Activated T-cell treated with anti-CD3 and anti-CD28 coated beads, Interleukin-2, amount 50 U/mL, for 72 hours (primary cell): ENCODE measurements at regions not wholly inside any gene's neighbourhood (a gene's known extent, or its start where the extent isn't known, plus 50 kb on each side); places are given as distances from the start of the nearest gene placed in this dataset.
A peak's percentile ranks its signal among the peaks of the same experiment; 100 is the strongest.

Experiments used
- ATAC-seq, 2 donors: fragments of 150-1000 bp; cut with Tn5 transposase; replicated peaks in 1 of 2; 2 replicates each; pipeline ENCODE4 v1.10.0; 2021; ENCODE audit warnings: moderate library complexity in 2 of 2, mild to moderate bottlenecking in 1 of 2
- DNase-seq, 2 donors: peaks; one replicate each; pipeline ENCODE4 v3.0.0; 2021 to 2022; ENCODE audit warnings: mixed read lengths in 1 of 2
- H3K27ac Mint-ChIP-seq: one replicate; pipeline ENCODE4 v1.8.0; 2022; ENCODE audit warnings: mild to moderate bottlenecking, moderate library complexity, mixed read lengths
- H3K27me3 Mint-ChIP-seq: one replicate; pipeline ENCODE4 v1.8.0; 2022; ENCODE audit warnings: low read depth, mixed read lengths
- H3K36me3 Mint-ChIP-seq, 2 donors: one replicate each; pipeline ENCODE4 v1.8.0; 2022; ENCODE audit warnings: mixed read lengths in 2 of 2, mild to moderate bottlenecking in 1 of 2; ENCODE audit not compliant: insufficient read depth in 2 of 2
- H3K4me1 Mint-ChIP-seq: one replicate; pipeline ENCODE4 v1.8.0; 2022; ENCODE audit warnings: low read depth, mixed read lengths
- H3K4me3 Mint-ChIP-seq, 2 donors: one replicate each; pipeline ENCODE4 v1.8.0; 2022; ENCODE audit warnings: mild to moderate bottlenecking in 2 of 2, mixed read lengths in 2 of 2, moderate library complexity in 2 of 2
- H3K9me3 Mint-ChIP-seq, 2 donors: one replicate each; pipeline ENCODE4 v1.8.0; 2022; ENCODE audit warnings: mixed read lengths in 2 of 2

DNA sequence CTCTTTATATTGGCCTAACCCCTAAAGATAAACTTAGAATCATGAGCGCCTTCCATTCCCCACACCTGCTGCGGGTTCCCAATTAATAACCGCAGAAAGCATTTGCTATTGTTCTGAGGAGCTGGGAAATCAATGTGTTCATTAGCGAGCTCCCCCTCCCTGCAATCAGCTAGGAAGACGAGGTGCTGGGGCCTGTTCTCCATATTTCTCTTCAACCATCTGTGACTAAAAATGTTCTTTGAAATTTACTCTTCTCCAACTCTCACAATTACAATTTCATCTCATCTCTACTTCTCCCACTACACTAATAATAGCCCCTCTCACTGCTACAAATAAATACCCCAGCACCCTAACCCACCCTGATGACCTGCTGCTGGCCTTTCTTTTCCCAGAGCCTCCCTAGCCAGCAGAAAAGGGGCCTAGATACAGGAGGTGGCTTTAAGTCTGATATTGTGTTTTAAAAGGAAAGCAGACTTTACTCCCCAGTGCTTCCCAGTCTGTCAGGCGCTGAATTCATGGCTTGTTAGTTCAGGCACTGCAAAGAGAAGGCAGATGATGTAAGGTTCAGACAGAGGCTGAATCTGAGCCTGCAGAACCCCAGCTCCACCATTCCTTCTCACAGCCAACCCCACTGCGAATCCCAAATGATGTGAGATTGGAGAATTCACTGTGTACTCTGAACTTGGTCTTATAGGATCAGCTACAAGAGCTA lies 477.5 kb upstream of the DAB1 start:
- DNase-seq (no peak), ATAC-seq (no peak)
- H3K27me3 Mint-ChIP-seq, result no peaks in the 10 kb centered on the region
- no peaks in the 10 kb centered on the region for H3K9me3 Mint-ChIP-seq
- H3K36me3 Mint-ChIP-seq, result no peaks in the 10 kb centered on the region
- no peak overlapping the region for H3K27ac Mint-ChIP-seq
- no peaks in the 10 kb centered on the region for H3K4me1 Mint-ChIP-seq
- no peak overlapping the region for H3K4me3 Mint-ChIP-seq

DNA sequence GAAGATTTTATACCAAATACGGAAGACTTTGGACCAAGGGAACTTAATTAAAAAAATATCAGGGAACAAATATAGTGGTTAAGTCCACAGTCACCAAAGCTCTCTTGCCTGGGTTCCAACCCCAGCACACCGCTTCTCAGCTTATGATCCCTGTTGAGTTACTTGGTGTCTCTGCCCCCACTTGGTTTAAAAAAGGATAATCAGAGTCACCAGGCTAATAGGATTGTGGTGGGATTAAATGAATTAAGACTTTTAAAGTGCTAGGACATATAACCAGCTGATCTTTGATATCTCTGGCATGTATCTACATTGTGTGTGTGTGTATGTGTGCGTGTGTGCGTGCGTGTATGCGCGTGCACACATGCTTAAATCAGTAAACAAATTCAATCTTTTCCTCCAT lies 474.7 kb upstream of the DAB1 start:
- no peak for DNase-seq
- ATAC-seq, result no peak
- H3K4me3 Mint-ChIP-seq, result no peak overlapping the region
- no peaks in the 10 kb centered on the region for H3K27me3 Mint-ChIP-seq
- H3K9me3 Mint-ChIP-seq, result no peaks in the 10 kb centered on the region
- no peak overlapping the region for H3K27ac Mint-ChIP-seq
- no peaks in the 10 kb centered on the region for H3K4me1 Mint-ChIP-seq
- H3K36me3 Mint-ChIP-seq, result no peaks in the 10 kb centered on the region

DNA sequence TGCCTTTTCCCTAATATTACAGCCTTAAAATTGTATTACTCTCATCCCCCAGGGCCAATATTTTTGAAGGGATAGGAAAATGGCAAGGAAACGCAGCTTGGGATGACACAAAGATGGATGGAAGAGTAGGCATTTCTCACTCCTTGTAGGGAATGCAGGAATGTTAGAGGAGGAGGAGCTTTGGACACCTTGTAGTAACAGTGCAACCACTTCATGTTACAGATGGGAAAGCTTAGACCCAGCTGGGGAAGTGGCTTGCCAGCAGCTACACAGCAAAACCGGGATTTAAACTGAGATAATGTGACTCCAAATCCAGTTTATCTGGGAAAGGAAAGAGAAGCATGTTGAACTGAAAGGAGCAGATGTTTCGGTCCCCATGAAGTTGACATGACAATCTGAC lies 473.7 kb upstream of the DAB1 start:
- no peak overlapping the region for H3K4me3 Mint-ChIP-seq
- H3K4me1 Mint-ChIP-seq, result no peaks in the 10 kb centered on the region
- peaks cover 8% of the 10 kb centered on the region for H3K27me3 Mint-ChIP-seq
- no peak for DNase-seq
- ATAC-seq, result no peak
- no peak overlapping the region for H3K27ac Mint-ChIP-seq
- no peaks in the 10 kb centered on the region for H3K9me3 Mint-ChIP-seq
- no peaks in the 10 kb centered on the region for H3K36me3 Mint-ChIP-seq

- H3K27ac Mint-ChIP-seq, result no peak overlapping the region
- no peaks in the 10 kb centered on the region for H3K9me3 Mint-ChIP-seq
- no peak for DNase-seq
- ATAC-seq, result no peak
- H3K36me3 Mint-ChIP-seq, result no peaks in the 10 kb centered on the region
- peaks cover 8% of the 10 kb centered on the region for H3K27me3 Mint-ChIP-seq
- H3K4me3 Mint-ChIP-seq, result no peak overlapping the region
- H3K4me1 Mint-ChIP-seq, result no peaks in the 10 kb centered on the region
These were observed 470.5 kb upstream of the DAB1 start for GRCh38 chr1:57894315-57894714.

GRCh38 chr1:57889676-57890320 lies 465.9 kb upstream of the DAB1 start:
- no peaks in the 10 kb centered on the region for H3K4me1 Mint-ChIP-seq
- H3K36me3 Mint-ChIP-seq, result no peaks in the 10 kb centered on the region
- no peaks in the 10 kb centered on the region for H3K9me3 Mint-ChIP-seq
- peaks cover 8% of the 10 kb centered on the region for H3K27me3 Mint-ChIP-seq
- DNase-seq, result no peak
- no peak overlapping the region for H3K27ac Mint-ChIP-seq
- no peak overlapping the region for H3K4me3 Mint-ChIP-seq
- ATAC-seq, result no peak

- H3K27me3 Mint-ChIP-seq, result peaks cover 3% of the 10 kb centered on the region
- H3K4me1 Mint-ChIP-seq, result no peaks in the 10 kb centered on the region
- no peaks in the 10 kb centered on the region for H3K9me3 Mint-ChIP-seq
These were observed 464.2 kb upstream of the DAB1 start for GRCh38 chr1:57887964-57888491.

DNA sequence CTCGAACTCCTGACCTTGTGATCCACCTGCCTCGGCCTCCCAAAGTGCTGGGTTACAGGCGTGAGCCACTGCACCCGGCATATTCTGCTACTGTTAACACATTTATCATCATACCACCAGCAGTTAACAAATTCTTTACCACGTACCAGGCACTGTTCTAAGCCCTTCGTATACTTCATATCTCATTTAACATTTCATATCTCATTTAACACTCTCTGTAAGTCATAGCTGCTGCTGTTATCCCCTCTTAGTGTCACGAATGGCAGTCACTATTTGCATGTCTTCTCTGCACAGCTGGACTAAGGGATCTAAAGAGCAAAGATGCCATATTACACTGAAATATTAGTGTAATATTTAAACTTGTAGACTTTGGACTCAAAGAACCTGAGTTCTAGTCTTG lies 462.5 kb upstream of the DAB1 start:
- ATAC-seq (no peak), DNase-seq (no peak)
- Mint-ChIP-seq H3K36me3 (no peaks in the 10 kb centered on the region), H3K9me3 (no peaks in the 10 kb centered on the region), H3K27me3 (no peaks in the 10 kb centered on the region), H3K27ac (no peak overlapping the region), H3K4me3 (no peak overlapping the region), H3K4me1 (no peaks in the 10 kb centered on the region)

More at GRCh38 chr1:57887964-57888491, 464.2 kb upstream of the DAB1 start:
- Mint-ChIP-seq H3K36me3 (no peaks in the 10 kb centered on the region), H3K27ac (no peak overlapping the region), H3K4me3 (no peak overlapping the region)
- DNase-seq (no peak), ATAC-seq (no peak)

DNA sequence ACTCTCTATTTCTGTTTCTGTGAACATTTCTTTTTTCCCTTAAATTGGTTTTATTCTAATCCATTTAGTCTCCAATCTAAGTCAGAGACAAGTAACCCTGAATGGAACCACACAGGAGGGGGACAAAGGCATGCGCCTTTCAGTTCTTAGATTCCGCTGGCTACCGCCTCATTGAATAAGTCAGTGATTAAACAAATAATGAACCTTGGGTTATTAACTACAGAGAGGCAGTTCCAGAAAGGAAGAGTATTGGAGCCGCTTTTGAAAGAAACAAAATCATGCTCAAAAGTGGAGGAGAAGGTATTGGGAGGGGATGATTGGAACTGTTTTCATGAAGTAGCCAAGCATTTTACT lies 459.8 kb upstream of the DAB1 start:
- no peaks in the 10 kb centered on the region for H3K4me1 Mint-ChIP-seq
- H3K36me3 Mint-ChIP-seq, result no peaks in the 10 kb centered on the region
- ATAC-seq (no peak), DNase-seq (no peak)
- no peak overlapping the region for H3K4me3 Mint-ChIP-seq
- H3K27me3 Mint-ChIP-seq, result peaks cover 7% of the 10 kb centered on the region
- H3K9me3 Mint-ChIP-seq, result no peaks in the 10 kb centered on the region
- H3K27ac Mint-ChIP-seq, result no peak overlapping the region

GRCh38 chr1:57882934-57883641 lies 459.2 kb upstream of the DAB1 start:
- no peaks in the 10 kb centered on the region for H3K4me1 Mint-ChIP-seq
- no peak overlapping the region for H3K4me3 Mint-ChIP-seq
- no peaks in the 10 kb centered on the region for H3K9me3 Mint-ChIP-seq
- H3K27me3 Mint-ChIP-seq, result peaks cover 7% of the 10 kb centered on the region
- ATAC-seq (no peak), DNase-seq (no peak)
- no peak overlapping the region for H3K27ac Mint-ChIP-seq
- no peaks in the 10 kb centered on the region for H3K36me3 Mint-ChIP-seq

DNA sequence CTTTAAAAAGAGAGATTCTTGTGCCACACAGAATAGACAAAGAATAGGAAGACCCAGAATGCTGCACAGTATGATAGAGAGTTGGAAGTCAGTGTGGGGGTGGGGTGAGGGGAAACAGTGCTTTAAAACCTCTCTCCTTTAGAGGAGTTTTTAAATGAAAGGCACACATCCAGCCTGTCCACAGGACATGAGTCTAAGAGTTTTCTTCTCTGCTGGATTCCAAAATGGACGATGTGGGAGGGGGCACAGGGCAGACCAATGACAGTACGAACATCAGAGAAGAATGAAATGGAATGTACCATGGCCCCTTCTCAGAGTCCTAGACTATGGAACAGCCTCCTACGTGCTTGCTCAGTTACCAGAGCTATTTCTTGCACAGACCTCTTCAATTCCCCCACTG lies 458.2 kb upstream of the DAB1 start:
- peaks cover 7% of the 10 kb centered on the region for H3K27me3 Mint-ChIP-seq
- H3K9me3 Mint-ChIP-seq, result no peaks in the 10 kb centered on the region
- no peaks in the 10 kb centered on the region for H3K4me1 Mint-ChIP-seq
- H3K27ac Mint-ChIP-seq, result no peak overlapping the region
- DNase-seq (no peak), ATAC-seq (no peak)
- no peak overlapping the region for H3K4me3 Mint-ChIP-seq
- no peaks in the 10 kb centered on the region for H3K36me3 Mint-ChIP-seq

GRCh38 chr1:57881639-57882038 lies 457.8 kb upstream of the DAB1 start:
- no peaks in the 10 kb centered on the region for H3K9me3 Mint-ChIP-seq
- no peak overlapping the region for H3K27ac Mint-ChIP-seq
- no peaks in the 10 kb centered on the region for H3K4me1 Mint-ChIP-seq
- ATAC-seq (no peak), DNase-seq (no peak)
- no peak overlapping the region for H3K4me3 Mint-ChIP-seq
- no peaks in the 10 kb centered on the region for H3K36me3 Mint-ChIP-seq
- peaks cover 7% of the 10 kb centered on the region for H3K27me3 Mint-ChIP-seq

DNA sequence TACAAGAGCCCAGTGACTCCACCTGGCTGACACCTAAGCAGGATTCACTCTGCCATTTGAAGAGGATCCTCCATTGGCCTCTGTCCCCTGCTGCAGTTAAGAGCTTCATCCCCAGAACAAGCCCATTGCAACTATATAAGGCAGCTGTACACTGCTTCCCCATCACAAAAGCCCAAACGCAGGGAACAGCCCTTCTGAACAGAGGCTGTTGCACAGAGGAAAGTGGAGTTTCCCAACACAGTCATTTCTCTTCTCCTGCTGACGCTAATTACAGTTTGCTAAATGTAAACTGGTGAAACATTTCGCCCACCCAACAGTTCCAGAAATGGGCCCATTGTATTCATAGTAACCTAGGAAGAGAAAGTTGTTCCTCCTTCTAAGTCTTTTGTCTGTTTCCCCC lies 455.8 kb upstream of the DAB1 start:
- Mint-ChIP-seq H3K27me3 (peaks cover 7% of the 10 kb centered on the region), H3K36me3 (no peaks in the 10 kb centered on the region), H3K4me1 (no peaks in the 10 kb centered on the region), H3K27ac (no peak overlapping the region), H3K9me3 (no peaks in the 10 kb centered on the region), H3K4me3 (no peak overlapping the region)
- DNase-seq (no peak), ATAC-seq (peak in 1 of 2 donors; percentile 59)

GRCh38 chr1:57874418-57874877 lies 450.6 kb upstream of the DAB1 start:
- peaks cover 0 to 2% of the 10 kb centered on the region in 2 donors for H3K9me3 Mint-ChIP-seq
- DNase-seq, result no peak
- no peaks in the 10 kb centered on the region for H3K36me3 Mint-ChIP-seq
- no peak for ATAC-seq
- H3K27ac Mint-ChIP-seq, result no peak overlapping the region
- H3K4me1 Mint-ChIP-seq, result no peaks in the 10 kb centered on the region
- peaks cover 7% of the 10 kb centered on the region for H3K27me3 Mint-ChIP-seq
- no peak overlapping the region for H3K4me3 Mint-ChIP-seq
